H1 (cell line): ENCODE measurements at regions not wholly inside any gene's neighbourhood (a gene's known extent, or its start where the extent isn't known, plus 50 kb on each side); places are given as distances from the start of the nearest gene placed in this dataset.

Experiments used
- CTCF ChIA-PET: fragments of 300-600 bp; sonication (Branson Sonifier 250); formaldehyde crosslinking; loops from one replicate; lab custom pipeline; 2021; ENCODE audit not compliant: partially characterized antibody; lab: Charles Lee
- POLR2A ChIA-PET: fragments of 300-600 bp; sonication (Branson Sonifier 250); formaldehyde crosslinking; loops from one replicate; lab custom pipeline; 2021; ENCODE audit warnings: inconsistent platforms; ENCODE audit not compliant: partially characterized antibody; lab: Charles Lee
- DNase-seq, 2 experiments: peaks; one replicate each; pipeline versions ENCODE4 v3.0.0 to v3.0.0-alpha.2; 2010 to 2022; ENCODE audit warnings: low spot score in 2 of 2, low read depth in 1 of 2, mixed read lengths in 1 of 2
- FAIRE-seq: peaks from 2 replicates; lab custom pipeline; 2011; peaks lifted over from hg19 to GRCh38; lab: Jason Lieb, UNC
- H2AFZ ChIP-seq: 2 replicates; pipeline ENCODE4 v1.8.1; 2012; ENCODE audit warnings: low read length, inconsistent platforms
- H2AK5ac ChIP-seq: 2 replicates; pipeline ENCODE4 v1.6.1; 2013; ENCODE audit warnings: low read depth, low read length
- H2BK120ac ChIP-seq: replicated peaks from 2 replicates; pipeline ENCODE3; 2013; ENCODE audit warnings: low read depth, low read length, inconsistent platforms
- H2BK12ac ChIP-seq: 2 replicates; pipeline ENCODE4 v1.6.1; 2013; ENCODE audit warnings: low read depth, low read length
- H2BK15ac ChIP-seq: 2 replicates; pipeline ENCODE4 v1.6.1; 2013; ENCODE audit warnings: low read length
- H2BK20ac ChIP-seq: 2 replicates; pipeline ENCODE4 v1.6.1; 2013; ENCODE audit warnings: low read length
- H2BK5ac ChIP-seq: 2 replicates; pipeline ENCODE4 v1.6.1; 2013; ENCODE audit warnings: low read depth, low read length
- H3K14ac ChIP-seq: 2 replicates; pipeline ENCODE4 v1.6.1; 2013; ENCODE audit warnings: inconsistent platforms; ENCODE audit not compliant: insufficient read length
- H3K18ac ChIP-seq: 2 replicates; pipeline ENCODE4 v1.6.1; 2013; ENCODE audit warnings: low read length; ENCODE audit errors: extremely low read depth
- H3K23ac ChIP-seq: 2 replicates; pipeline ENCODE4 v1.6.1; 2013; ENCODE audit warnings: inconsistent platforms; ENCODE audit not compliant: insufficient read length
- H3K23me2 ChIP-seq: 2 replicates; pipeline ENCODE4 v1.6.1; 2013; ENCODE audit warnings: low read depth, low read length
- H3K27ac ChIP-seq: 2 replicates; pipeline ENCODE4 v1.6.1; 2011; ENCODE audit warnings: low read depth, low read length, inconsistent platforms
- H3K27me3 ChIP-seq, 4 experiments: replicated peaks in 1 of 4; 1 replicate in 1 of 4; 2 replicates in 3 of 4; pipeline versions ENCODE4 v1.6.1 to v1.8.1; 2011 to 2013; ENCODE audit warnings: low read length in 3 of 4, mild to moderate bottlenecking in 3 of 4, inconsistent platforms in 2 of 4, mixed read lengths in 2 of 4, moderate library complexity in 1 of 4; ENCODE audit not compliant: control insufficient read depth in 3 of 4, insufficient read depth in 3 of 4; ENCODE audit errors: extremely low read depth in 1 of 4
- H3K36me3 ChIP-seq, 4 experiments: 2 replicates each; pipeline versions ENCODE4 v1.6.1 to v1.8.1; 2011 to 2013; ENCODE audit warnings: mild to moderate bottlenecking in 4 of 4, low read length in 3 of 4, moderate library complexity in 2 of 4, control low read depth in 1 of 4, inconsistent platforms in 1 of 4; ENCODE audit not compliant: insufficient read depth in 4 of 4, control insufficient read depth in 2 of 4
- H3K4ac ChIP-seq: replicated peaks from 2 replicates; pipeline ENCODE3; 2013; ENCODE audit warnings: low read length, low read depth, mixed read lengths, inconsistent platforms; ENCODE audit not compliant: insufficient read length
- H3K4me1 ChIP-seq, 4 experiments: replicated peaks in 1 of 4; 1 replicate in 1 of 4; 2 replicates in 3 of 4; pipeline versions ENCODE4 v1.6.1 to v1.8.1; 2011 to 2013; ENCODE audit warnings: low read length in 3 of 4, inconsistent platforms in 2 of 4, mixed read lengths in 1 of 4; ENCODE audit not compliant: insufficient read depth in 4 of 4, control insufficient read depth in 3 of 4
- H3K4me2 ChIP-seq, 2 experiments: 2 replicates each; pipeline versions ENCODE4 v1.6.1 to v1.8.1; 2011 to 2013; ENCODE audit warnings: low read depth in 2 of 2, low read length in 2 of 2, control low read depth in 1 of 2, inconsistent platforms in 1 of 2, mild to moderate bottlenecking in 1 of 2; ENCODE audit not compliant: insufficient read depth in 1 of 2
- H3K4me3 ChIP-seq, 4 experiments: fragments of 200-600, 300-600 bp in 1 of 4; sonication (generic), shearing (Covaris generic), sonication (Bioruptor Twin) in 1 of 4; 2 replicates each; pipeline versions ENCODE4 v1.5.1 to v1.8.1; 2011 to 2016; ENCODE audit warnings: low read length in 4 of 4, low read depth in 3 of 4, control low read depth in 2 of 4, inconsistent platforms in 2 of 4, mild to moderate bottlenecking in 2 of 4, mixed read lengths in 1 of 4, moderate library complexity in 1 of 4; ENCODE audit not compliant: insufficient read depth in 2 of 4; ENCODE audit errors: extremely low read depth in 1 of 4
- H3K56ac ChIP-seq: replicated peaks from 2 replicates; pipeline ENCODE3; 2013; ENCODE audit warnings: low read depth, mild to moderate bottlenecking, mixed read lengths, low read length, inconsistent platforms; ENCODE audit not compliant: insufficient read length
- H3K79me1 ChIP-seq: 2 replicates; pipeline ENCODE4 v1.6.1; 2013; ENCODE audit warnings: low read depth, low read length, control low read depth
- H3K79me2 ChIP-seq, 2 experiments: 2 replicates each; pipeline versions ENCODE4 v1.6.1 to v1.8.1; 2012 to 2013; ENCODE audit warnings: low read length in 2 of 2, mild to moderate bottlenecking in 2 of 2, inconsistent platforms in 1 of 2; ENCODE audit not compliant: insufficient read depth in 2 of 2, control insufficient read depth in 1 of 2
- H3K9ac ChIP-seq, 4 experiments: replicated peaks in 1 of 4; 1 replicate in 1 of 4; 2 replicates in 3 of 4; pipeline versions ENCODE4 v1.6.1 to v1.8.1; 2011 to 2013; ENCODE audit warnings: low read depth in 3 of 4, low read length in 3 of 4, control low read depth in 2 of 4, mild to moderate bottlenecking in 2 of 4, moderate library complexity in 2 of 4, inconsistent platforms in 1 of 4; ENCODE audit errors: extremely low read depth in 1 of 4
- H3K9me3 ChIP-seq, 2 experiments: 2 replicates each; pipeline versions ENCODE4 v1.6.1 to v1.8.1; 2012 to 2013; ENCODE audit warnings: mild to moderate bottlenecking in 2 of 2, moderate library complexity in 2 of 2, control low read depth in 1 of 2, inconsistent platforms in 1 of 2, low read depth in 1 of 2, low read length in 1 of 2, mixed read lengths in 1 of 2; ENCODE audit not compliant: insufficient read depth in 2 of 2
- H4K20me1 ChIP-seq, 2 experiments: replicated peaks in 1 of 2; 2 replicates each; pipeline versions ENCODE3 to v1.8.1; 2011 to 2013; ENCODE audit warnings: inconsistent platforms in 2 of 2, low read length in 2 of 2, mild to moderate bottlenecking in 1 of 2; ENCODE audit not compliant: insufficient read depth in 2 of 2, control insufficient read depth in 1 of 2
- H4K5ac ChIP-seq: 2 replicates; pipeline ENCODE4 v1.6.1; 2013; ENCODE audit warnings: low read length, low read depth, mixed read lengths, inconsistent platforms; ENCODE audit not compliant: insufficient read length
- H4K8ac ChIP-seq: 2 replicates; pipeline ENCODE4 v1.8.0; 2013; ENCODE audit warnings: mild to moderate bottlenecking, moderate library complexity, low read length, inconsistent platforms; ENCODE audit not compliant: insufficient read depth; ENCODE audit errors: extremely low read depth
- H4K91ac ChIP-seq: replicated peaks from 2 replicates; pipeline ENCODE3; 2013; ENCODE audit warnings: low read length, mixed read lengths, inconsistent platforms; ENCODE audit not compliant: insufficient read length
- BRCA1 ChIP-seq: IDR thresholded peaks from 2 replicates; pipeline ENCODE4 v1.6.1; 2012; ENCODE audit warnings: low read depth, low read length, improper control_type of control experiment
- CBX8 ChIP-seq: fragments of 300-800, 300-1000 bp; sonication (generic); IDR thresholded peaks from 2 replicates; pipeline ENCODE4 v1.7.1; 2016; ENCODE audit warnings: low read depth, low read length, borderline replicate concordance
- GABPA ChIP-seq: IDR thresholded peaks from 2 replicates; pipeline ENCODE4 v1.6.1; 2011; ENCODE audit warnings: mild to moderate bottlenecking, low read length, moderate library complexity, borderline replicate concordance; ENCODE audit not compliant: insufficient read depth
- HDAC2 ChIP-seq, 2 experiments: fragments of 300-600 bp in 1 of 2; sonication (generic) in 1 of 2; IDR thresholded peaks; 2 replicates each; pipeline ENCODE4 v1.6.1; 2011 to 2012; ENCODE audit warnings: low read depth in 2 of 2, low read length in 2 of 2, mild to moderate bottlenecking in 2 of 2, moderate library complexity in 2 of 2, borderline replicate concordance in 1 of 2, inconsistent platforms in 1 of 2
- MAFK ChIP-seq: IDR thresholded peaks from 2 replicates; pipeline ENCODE4 v1.6.1; 2012; ENCODE audit warnings: low read depth, mild to moderate bottlenecking, improper control_type of control experiment, low read length
- NANOG ChIP-seq: IDR thresholded peaks from 2 replicates; pipeline ENCODE4 v1.6.1; 2011; ENCODE audit warnings: low read length, low read depth, mild to moderate bottlenecking, inconsistent platforms; ENCODE audit not compliant: insufficient read depth, poor library complexity, severe bottlenecking
- PHF8 ChIP-seq: fragments of 200-600 bp; sonication (generic); conservative IDR thresholded peaks from 2 replicates; pipeline ENCODE4 v1.7.1; 2012; ENCODE audit warnings: low read depth, mild to moderate bottlenecking, inconsistent platforms, low read length, moderate library complexity
- POU5F1 ChIP-seq: IDR thresholded peaks from 2 replicates; pipeline ENCODE4 v1.6.1; 2011; ENCODE audit warnings: low read depth, mild to moderate bottlenecking, low read length, moderate library complexity
- RBBP5 ChIP-seq: IDR thresholded peaks from 2 replicates; pipeline ENCODE4 v1.7.1; 2012; ENCODE audit warnings: low read depth, mild to moderate bottlenecking, inconsistent platforms, low read length, moderate library complexity, borderline replicate concordance
- TBP ChIP-seq: IDR thresholded peaks from 2 replicates; pipeline ENCODE4 v1.6.1; 2011; ENCODE audit warnings: low read depth, low read length, improper control_type of control experiment
- WGBS, 2 experiments: shearing (Covaris generic) in 1 of 2; methylation state at CpG; one replicate each; pipeline versions ENCODE4 v1.1.6 to v1.1.7; 2013 to 2015; ENCODE audit warnings: low lambda C conversion rate in 2 of 2, mixed read lengths in 2 of 2, inconsistent platforms in 1 of 2, low coverage in 1 of 2, missing lambda C conversion rate in 1 of 2; ENCODE audit not compliant: insufficient replicate concordance in 2 of 2, insufficient coverage in 1 of 2, insufficient read length in 1 of 2; ENCODE audit errors: extremely low coverage in 1 of 2, missing lambda C conversion rate in 1 of 2; 5-methylcytosine and 5-hydroxymethylcytosine counted together

DNA sequence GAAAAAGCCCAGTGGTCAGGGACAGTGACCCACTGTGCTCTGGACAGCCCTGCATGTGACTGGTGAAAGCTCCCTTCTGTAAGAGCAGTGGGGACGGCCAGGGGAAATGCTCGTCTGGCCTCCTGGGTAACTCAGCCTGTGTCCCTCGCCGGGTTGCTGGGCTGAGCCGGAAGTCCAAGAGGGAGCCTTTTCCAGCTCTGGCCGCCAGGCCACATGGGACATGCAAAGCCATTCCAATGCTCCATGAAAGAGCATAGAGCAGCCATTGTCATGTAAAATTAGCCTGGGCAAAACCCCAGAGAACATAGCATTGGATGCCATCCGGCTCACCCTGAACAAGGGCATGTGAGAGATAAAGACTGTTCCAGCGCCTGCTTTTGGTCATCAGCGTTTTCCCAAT is 64.9 kb upstream of the ADRB1 start:
- H3K23ac ChIP-seq: no peak overlapping the region
- H3K14ac ChIP-seq: no peak overlapping the region
- H3K27me3 ChIP-seq: no peaks in the 10 kb centered on the region; a peak in 1 of 7 replicates
- 93% methylated on average over 8 of the region's 9 CpGs; no CpG with 5 or more reads in 1 of the 2 experiments for WGBS, 2 experiments
- H4K5ac ChIP-seq: no peak overlapping the region
- POLR2A ChIA-PET: no interaction called here
- H3K36me3 ChIP-seq: no peaks in the 10 kb centered on the region
- H3K18ac ChIP-seq: no peak overlapping the region; the same call in 1 of the 2 replicates
- CTCF ChIA-PET: interaction anchor here (1.2 to 2.6 kb wide), 4 partner anchors 14 to 204 kb away, joined by 3 to 7 read pairs (median 4); no protein-coding TSS in a partner anchor
- no peak overlapping the region for H2BK5ac ChIP-seq
- H2AK5ac ChIP-seq: no peak overlapping the region
- no peak overlapping the region for H3K4me3 ChIP-seq
- peaks cover 0 to 7% (median 3%) of the 10 kb centered on the region in 4 experiments; a peak in 3 of 7 replicates for H3K4me1 ChIP-seq
- no peak overlapping the region for H4K8ac ChIP-seq
- H3K27ac ChIP-seq: no peak overlapping the region
- 0 out of 2 replicates have a peak overlapping the region, but pooled peaks have one; percentile 8 for H2AFZ ChIP-seq
- peak overlapping the region; percentile 40; the same call in 1 of the 2 replicates for H2BK15ac ChIP-seq
- no peaks in the 10 kb centered on the region for H4K20me1 ChIP-seq
- H3K4ac ChIP-seq: no peak overlapping the region
- FAIRE-seq (no peak), DNase-seq (no peak)
- no peak overlapping the region for H3K4me2 ChIP-seq
- no peak overlapping the region for H2BK20ac ChIP-seq
- peaks cover 2% of the 10 kb centered on the region; the same call in 1 of the 2 replicates for H3K23me2 ChIP-seq
- H3K9ac ChIP-seq: no peak overlapping the region
- no peak overlapping the region for H2BK12ac ChIP-seq
- no peak overlapping the region for H3K56ac ChIP-seq
- no peaks in the 10 kb centered on the region for H3K79me1 ChIP-seq
- H4K91ac ChIP-seq: no peak overlapping the region
- no peak overlapping the region for H2BK120ac ChIP-seq
- no peaks in the 10 kb centered on the region for H3K79me2 ChIP-seq
- H3K9me3 ChIP-seq: no peaks in the 10 kb centered on the region; a peak in 1 of 4 replicates
- TF ChIP-seq TBP (no peak), MAFK (no peak), PHF8 (no peak), CBX8 (no peak), RBBP5 (no peak), HDAC2 (IDR thresholded peaks at IDR 0.05; ENCODE audit: borderline replicate concordance in 1 of 2, low read depth in 2 of 2, low read length in 2 of 2) (no peak), NANOG (no peak), POU5F1 (no peak), BRCA1 (no peak), GABPA (no peak)
- TF ChIP-seq, all 59 proteins: peak for 0
